ENCODE measurements at regions not wholly inside any gene's neighbourhood (a gene's known extent, or its start where the extent isn't known, plus 50 kb on each side); places are given as distances from the start of the nearest gene placed in this dataset.
"Not testable (repeated sequence)": the region's sequence is repeated elsewhere in the genome, so short reads cannot be mapped to it uniquely, and the experiment has no call there.

- TF ChIP-seq POLR2A (IDR thresholded peaks at IDR 0.05; ENCODE audit: low read length); GATA1 (IDR thresholded peaks at IDR 0.05; ENCODE audit: low read depth, low read length): not testable (repeated sequence)
Observed at GRCh38 chr17:68109404-68109803, 73.9 kb downstream of the KPNA2 start.

Measured in erythroblast (primary cell).